Endothelial cell of umbilical vein (primary cell): ENCODE measurements at regions not wholly inside any gene's neighbourhood (a gene's known extent, or its start where the extent isn't known, plus 50 kb on each side); places are given as distances from the start of the nearest gene placed in this dataset.

ENCODE experiments used
- BruUV-seq: library from RNA; stranded (reverse); fragments of 400-500 nt; replicated peaks from 2 replicates; lab custom pipeline; 2021; lab: Mats Ljungman, UMichigan
- CTCF ChIA-PET: fragments of 300-600, 350-600 bp; sonication (Branson Sonifier 250); formaldehyde crosslinking; loops from one replicate; lab custom pipeline; 2021; ENCODE audit warnings: antibody characterized with exemption, inconsistent platforms; lab: Charles Lee
- POLR2A ChIA-PET: fragments of 300-600, 350-600 bp; sonication (Branson Sonifier 250); formaldehyde crosslinking; loops from one replicate; lab custom pipeline; 2021; ENCODE audit warnings: antibody characterized with exemption, inconsistent platforms; lab: Charles Lee
- DNase-seq: peaks from one replicate; pipeline ENCODE4 v3.0.0-alpha.2; 2011; ENCODE audit warnings: low read depth, low spot score
- FAIRE-seq: peaks from 2 replicates; lab custom pipeline; 2011; peaks lifted over from hg19 to GRCh38; lab: Jason Lieb, UNC
- H2AFZ ChIP-seq: 2 replicates; pipeline ENCODE4 v1.6.0; 2012; ENCODE audit warnings: low read depth, low read length, control low read depth, inconsistent platforms
- H3K27ac ChIP-seq: 2 replicates; pipeline ENCODE4 v1.5.1; 2011; ENCODE audit warnings: low read depth, mild to moderate bottlenecking, control low read depth, low read length, moderate library complexity; ENCODE audit not compliant: insufficient read depth
- H3K27me3 ChIP-seq, 2 experiments: 2 replicates each; pipeline versions ENCODE4 v1.6.0 to v1.6.1; 2011; ENCODE audit warnings: low read length in 2 of 2, mixed read lengths in 1 of 2; ENCODE audit not compliant: control insufficient read depth in 2 of 2, insufficient read depth in 2 of 2
- H3K36me3 ChIP-seq, 2 experiments: 2 replicates in 1 of 2; 3 replicates in 1 of 2; pipeline ENCODE4 v1.5.1; 2011; ENCODE audit warnings: low read length in 2 of 2, mild to moderate bottlenecking in 1 of 2, moderate library complexity in 1 of 2; ENCODE audit not compliant: control insufficient read depth in 2 of 2, insufficient read depth in 2 of 2; ENCODE audit errors: extremely low read depth in 1 of 2
- H3K4me1 ChIP-seq: 3 replicates; pipeline ENCODE4 v1.5.1; 2011; ENCODE audit warnings: mild to moderate bottlenecking, low read length; ENCODE audit not compliant: control insufficient read depth, insufficient read depth; ENCODE audit errors: extremely low read depth
- H3K4me2 ChIP-seq: 2 replicates; pipeline ENCODE4 v1.6.1; 2011; ENCODE audit warnings: low read length, control low read depth, mixed read lengths; ENCODE audit not compliant: insufficient read depth
- H3K4me3 ChIP-seq, 3 experiments: fragments of 200-600 bp in 1 of 3; sonication (generic), shearing (Covaris generic) in 1 of 3; replicated peaks in 1 of 3; 2 replicates each; pipeline ENCODE4 v1.5.1; 2011 to 2016; ENCODE audit warnings: control low read depth in 3 of 3, low read length in 3 of 3, mild to moderate bottlenecking in 2 of 3, inconsistent platforms in 1 of 3, low read depth in 1 of 3, moderate library complexity in 1 of 3; ENCODE audit not compliant: insufficient read depth in 1 of 3
- H3K79me2 ChIP-seq: 2 replicates; pipeline ENCODE4 v1.6.0; 2012; ENCODE audit warnings: low read length, inconsistent platforms; ENCODE audit not compliant: control insufficient read depth, insufficient read depth
- H3K9ac ChIP-seq: replicated peaks from 2 replicates; pipeline ENCODE3; 2011; ENCODE audit warnings: low read length, control low read depth; ENCODE audit not compliant: insufficient read depth; ENCODE audit errors: extremely low read depth
- H3K9me1 ChIP-seq: replicated peaks from 3 replicates; pipeline ENCODE4 v1.6.0; 2011; ENCODE audit warnings: mild to moderate bottlenecking, low read length; ENCODE audit not compliant: control insufficient read depth, insufficient read depth; ENCODE audit errors: extremely low read depth
- H3K9me3 ChIP-seq: replicated peaks from 2 replicates; pipeline ENCODE4 v1.5.1; 2012; ENCODE audit warnings: low read length, inconsistent platforms; ENCODE audit not compliant: control insufficient read depth, insufficient read depth
- H4K20me1 ChIP-seq: replicated peaks from 2 replicates; pipeline ENCODE3; 2011; ENCODE audit warnings: mild to moderate bottlenecking, low read length; ENCODE audit not compliant: control insufficient read depth, insufficient read depth; ENCODE audit errors: extremely low read depth
- EZH2 ChIP-seq: IDR thresholded peaks from 2 replicates; pipeline ENCODE4 v1.6.1; 2012; ENCODE audit warnings: borderline replicate concordance, low read depth, mild to moderate bottlenecking, moderate library complexity, low read length, inconsistent platforms; ENCODE audit not compliant: severe bottlenecking
- FOS ChIP-seq: IDR thresholded peaks from 2 replicates; pipeline ENCODE4 v1.6.1; 2011; ENCODE audit warnings: mild to moderate bottlenecking, low read length, moderate library complexity, borderline replicate concordance; ENCODE audit not compliant: insufficient read depth
- GATA2 ChIP-seq: IDR thresholded peaks from 2 replicates; pipeline ENCODE4 v1.7.0; 2011; ENCODE audit warnings: low read depth, mild to moderate bottlenecking, moderate library complexity, mixed read lengths, low read length; ENCODE audit not compliant: insufficient read length, insufficient read depth
- JUN ChIP-seq: IDR thresholded peaks from 2 replicates; pipeline ENCODE4 v1.6.1; 2011; ENCODE audit warnings: borderline replicate concordance, low read depth; ENCODE audit not compliant: insufficient read length, insufficient read depth
- MYC ChIP-seq: IDR thresholded peaks from one replicate; pipeline ENCODE4 v1.6.1; 2011; ENCODE audit warnings: mild to moderate bottlenecking, low read depth, low read length
- POLR2A ChIP-seq: IDR thresholded peaks from 2 replicates; pipeline ENCODE4 v1.6.1; 2012; ENCODE audit warnings: low read depth, mild to moderate bottlenecking, control low read depth, low read length
- POLR2AphosphoS5 ChIP-seq: IDR thresholded peaks from 2 replicates; pipeline ENCODE4 v1.6.1; 2012; ENCODE audit warnings: low read depth, mild to moderate bottlenecking, control low read depth, low read length, moderate library complexity; ENCODE audit not compliant: insufficient read depth
- dilution Hi-C: fragments of 300-500 bp; cut with MboI; formaldehyde crosslinking; loops from one replicate; pipeline ENCODE4 v1.15.0; 2019; ENCODE audit warnings: low sequenced_read_pairs; ENCODE audit not compliant: extremely low pct_ligation_motif_present
- intact Hi-C: fragments of 100-400 bp; cut with micrococcal nuclease; formaldehyde crosslinking; loops from one replicate; pipeline ENCODE4 v1.10.0; 2022
- TF ChIP-seq, protein P1 (sequence below), 2 donors: IDR thresholded peaks; 1 replicate in 1 of 2; 2 replicates in 1 of 2; pipeline ENCODE4 v1.5.1; 2011; ENCODE audit warnings: low read length in 2 of 2, mild to moderate bottlenecking in 2 of 2, moderate library complexity in 2 of 2, control low read depth in 1 of 2, inconsistent platforms in 1 of 2, low read depth in 1 of 2; ENCODE audit not compliant: insufficient read depth in 1 of 2; ENCODE audit errors: extremely low read depth in 1 of 2
- TF ChIP-seq, protein P2 (sequence below): IDR thresholded peaks from 2 replicates; pipeline ENCODE4 v1.6.1; 2011; ENCODE audit not compliant: insufficient read depth, insufficient read length

DNA sequence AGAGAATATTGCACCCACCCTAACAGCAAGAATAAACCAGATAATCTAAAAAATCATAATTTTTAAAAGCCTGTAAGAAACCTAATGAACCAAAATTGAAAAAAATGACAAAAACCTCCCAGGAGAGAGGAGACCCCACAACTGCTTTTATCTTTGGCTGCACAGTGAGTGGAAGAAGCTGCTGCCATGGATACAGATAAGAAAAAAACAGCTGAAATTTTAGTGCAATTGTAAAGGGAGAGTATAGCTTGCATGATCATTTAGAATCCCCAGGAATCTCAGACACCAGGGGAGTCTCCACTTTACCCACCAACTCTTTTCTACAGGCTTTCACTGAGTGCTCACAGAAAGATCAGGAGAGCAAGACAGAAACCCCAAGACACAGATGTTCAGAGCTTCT, 338.1 kb upstream of the NCKAP5 start:
- dilution Hi-C loops: no loop called here
- ChIA-PET CTCF (interaction anchor here (1.0 kb wide), 1 partner anchor 545 kb away, joined by 4 read pairs; no protein-coding TSS in a partner anchor), POLR2A (no interaction called here)
- H4K20me1 ChIP-seq: no peaks in the 10 kb centered on the region
- no TSS peak for BruUV-seq
- intact Hi-C loops: no loop called here
- no peak overlapping the region for H2AFZ ChIP-seq
- H3K79me2 ChIP-seq: no peaks in the 10 kb centered on the region
- no peak overlapping the region for H3K9ac ChIP-seq
- H3K27ac ChIP-seq: no peak overlapping the region
- no peak overlapping the region for H3K4me3 ChIP-seq
- H3K36me3 ChIP-seq: no peaks in the 10 kb centered on the region
- H3K9me1 ChIP-seq: no peaks in the 10 kb centered on the region
- no peaks in the 10 kb centered on the region for H3K9me3 ChIP-seq
- DNase-seq (no peak), FAIRE-seq (no peak)
- TF ChIP-seq FOS: no peak
- TF ChIP-seq MYC: no peak
- TF ChIP-seq POLR2A: no peak
- TF ChIP-seq JUN: no peak
- TF ChIP-seq EZH2: no peak
- TF ChIP-seq POLR2AphosphoS5: no peak
- no peak for TF ChIP-seq GATA2
- TF ChIP-seq, protein P1, sequence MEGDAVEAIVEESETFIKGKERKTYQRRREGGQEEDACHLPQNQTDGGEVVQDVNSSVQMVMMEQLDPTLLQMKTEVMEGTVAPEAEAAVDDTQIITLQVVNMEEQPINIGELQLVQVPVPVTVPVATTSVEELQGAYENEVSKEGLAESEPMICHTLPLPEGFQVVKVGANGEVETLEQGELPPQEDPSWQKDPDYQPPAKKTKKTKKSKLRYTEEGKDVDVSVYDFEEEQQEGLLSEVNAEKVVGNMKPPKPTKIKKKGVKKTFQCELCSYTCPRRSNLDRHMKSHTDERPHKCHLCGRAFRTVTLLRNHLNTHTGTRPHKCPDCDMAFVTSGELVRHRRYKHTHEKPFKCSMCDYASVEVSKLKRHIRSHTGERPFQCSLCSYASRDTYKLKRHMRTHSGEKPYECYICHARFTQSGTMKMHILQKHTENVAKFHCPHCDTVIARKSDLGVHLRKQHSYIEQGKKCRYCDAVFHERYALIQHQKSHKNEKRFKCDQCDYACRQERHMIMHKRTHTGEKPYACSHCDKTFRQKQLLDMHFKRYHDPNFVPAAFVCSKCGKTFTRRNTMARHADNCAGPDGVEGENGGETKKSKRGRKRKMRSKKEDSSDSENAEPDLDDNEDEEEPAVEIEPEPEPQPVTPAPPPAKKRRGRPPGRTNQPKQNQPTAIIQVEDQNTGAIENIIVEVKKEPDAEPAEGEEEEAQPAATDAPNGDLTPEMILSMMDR (IDR thresholded peaks at IDR 0.05; ENCODE audit: extremely low read depth in 1 of 2, insufficient read depth in 1 of 2, low read depth in 1 of 2, low read length in 2 of 2): no peak
- TF ChIP-seq, protein P2, sequence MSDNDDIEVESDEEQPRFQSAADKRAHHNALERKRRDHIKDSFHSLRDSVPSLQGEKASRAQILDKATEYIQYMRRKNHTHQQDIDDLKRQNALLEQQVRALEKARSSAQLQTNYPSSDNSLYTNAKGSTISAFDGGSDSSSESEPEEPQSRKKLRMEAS: no peak
- H3K4me2 ChIP-seq: no peak overlapping the region
- H3K27me3 ChIP-seq: peaks cover 15 to 19% of the 10 kb centered on the region in 2 experiments
- no peaks in the 10 kb centered on the region for H3K4me1 ChIP-seq
